Esophagus muscularis mucosa (tissue), 3 donors: ENCODE measurements at regions not wholly inside any gene's neighbourhood (a gene's known extent, or its start where the extent isn't known, plus 50 kb on each side); places are given as distances from the start of the nearest gene placed in this dataset.

Source experiments
- CTCF ChIP-seq, 3 experiments: fragments of 200-600 bp in 2 of 3; fragments of 450-650 bp in 1 of 3; sonication (generic) in 2 of 3; IDR thresholded peaks; one replicate each; pipeline ENCODE4 v1.5.1; 2017 to 2019; ENCODE audit warnings: antibody characterized with exemption in 3 of 3, mild to moderate bottlenecking in 2 of 3, moderate library complexity in 1 of 3
- POLR2A ChIP-seq: fragments of 450-650 bp; IDR thresholded peaks from one replicate; pipeline ENCODE4 v1.6.1; 2017; ENCODE audit warnings: antibody characterized with exemption, moderate library complexity, mild to moderate bottlenecking, low read depth

GRCh38 chr2:64317707-64318475, 136.1 kb upstream of the LGALSL start:
- TF ChIP-seq CTCF (IDR thresholded peaks at IDR 0.05) (no peak), POLR2A (no peak)
